HCT116 (cell line): ENCODE measurements at regions not wholly inside any gene's neighbourhood (a gene's known extent, or its start where the extent isn't known, plus 50 kb on each side); places are given as distances from the start of the nearest gene placed in this dataset.

Experiments used
- ATAC-seq: fragments of 200-7000 bp; cut with Tn5 transposase; 2 replicates; pipeline ENCODE4 v1.9.1; 2020; ENCODE audit warnings: mild to moderate bottlenecking, moderate library complexity
- BruUV-seq: library from RNA; stranded (reverse); fragments of 400-500 nt; replicated peaks from 2 replicates; lab custom pipeline; 2021; lab: Mats Ljungman, UMichigan
- CTCF ChIA-PET: fragments of 300-600 bp; sonication (Branson Sonifier 250); formaldehyde crosslinking; loops from one replicate; lab custom pipeline; 2021; ENCODE audit warnings: antibody characterized with exemption; lab: Charles Lee
- POLR2A ChIA-PET: fragments of 300-600, 350-600 bp; sonication (Branson Sonifier 250); formaldehyde crosslinking; loops from one replicate; lab custom pipeline; 2021; ENCODE audit warnings: antibody characterized with exemption; lab: Charles Lee
- RAD21 ChIA-PET, 2 experiments: fragments of 300-600 bp; sonication (Branson Sonifier 250); formaldehyde crosslinking; loops; one replicate each; lab custom pipeline; 2023; ENCODE audit warnings: low total read pairs in 2 of 2; ENCODE audit not compliant: uncharacterized antibody in 2 of 2, unreplicated experiment in 2 of 2, low non-redundant PET in 1 of 2; lab: Charles Lee
- DNase-seq: peaks from one replicate; pipeline ENCODE4 v3.0.0-alpha.2; 2010; ENCODE audit warnings: low read depth, low spot score
- H2AFZ ChIP-seq: fragments of 200-600 bp; shearing (Covaris generic), sonication (generic); 2 replicates; pipeline ENCODE4 v1.6.1; 2017; ENCODE audit warnings: low read depth, mixed run types, mixed read lengths, antibody characterized with exemption, low read length; ENCODE audit not compliant: poor library complexity, severe bottlenecking
- H3K27ac ChIP-seq: 2 replicates; pipeline ENCODE4 v1.5.1; 2012; ENCODE audit warnings: low read depth, low read length
- H3K27me3 ChIP-seq: fragments of 200-600 bp; sonication (generic); 2 replicates; pipeline ENCODE4 v1.6.1; 2016; ENCODE audit warnings: mixed run types, low read length, mixed read lengths; ENCODE audit not compliant: insufficient read depth
- H3K36me3 ChIP-seq, 2 experiments: fragments of 200-500 bp in 1 of 2; fragments of 200-600 bp in 1 of 2; sonication (Bioruptor generic) in 1 of 2; sonication (generic) in 1 of 2; 2 replicates each; pipeline versions ENCODE4 v1.5.1 to v1.6.1; 2014 to 2016; ENCODE audit warnings: low read length in 2 of 2, inconsistent platforms in 1 of 2, mixed read lengths in 1 of 2, mixed run types in 1 of 2; ENCODE audit not compliant: insufficient read depth in 2 of 2, control insufficient read depth in 1 of 2
- H3K4me1 ChIP-seq, 2 experiments: fragments of 200-600 bp in 1 of 2; sonication (generic) in 1 of 2; 2 replicates each; pipeline versions ENCODE4 v1.5.1 to v1.6.1; 2012 to 2017; ENCODE audit warnings: low read length in 2 of 2, inconsistent platforms in 1 of 2, mild to moderate bottlenecking in 1 of 2, mixed read lengths in 1 of 2, mixed run types in 1 of 2, moderate library complexity in 1 of 2; ENCODE audit not compliant: insufficient read depth in 2 of 2, control insufficient read depth in 1 of 2
- H3K4me2 ChIP-seq: fragments of 200-600 bp; sonication (generic); 2 replicates; pipeline ENCODE4 v1.6.1; 2017; ENCODE audit warnings: mixed run types, low read length, mixed read lengths
- H3K4me3 ChIP-seq, 2 experiments: fragments of 200-600 bp in 1 of 2; sonication (generic) in 1 of 2; replicated peaks in 1 of 2; 2 replicates each; pipeline ENCODE4 v1.5.1; 2011 to 2016; ENCODE audit warnings: low read length in 2 of 2, control low read depth in 1 of 2, low read depth in 1 of 2, mild to moderate bottlenecking in 1 of 2, mixed read lengths in 1 of 2, mixed run types in 1 of 2
- H3K79me2 ChIP-seq: fragments of 200-600 bp; sonication (generic); 2 replicates; pipeline ENCODE4 v1.6.1; 2017; ENCODE audit warnings: mild to moderate bottlenecking, mixed run types, low read length, moderate library complexity, mixed read lengths; ENCODE audit not compliant: insufficient read depth
- H3K9ac ChIP-seq: fragments of 200-600 bp; sonication (generic); 2 replicates; pipeline ENCODE4 v1.6.1; 2016; ENCODE audit warnings: low read length, mixed read lengths
- H3K9me2 ChIP-seq: fragments of 200-600 bp; sonication (generic), shearing (Covaris generic); 2 replicates; pipeline ENCODE4 v1.6.1; 2017; ENCODE audit warnings: mixed run types, mild to moderate bottlenecking, moderate library complexity; ENCODE audit not compliant: insufficient read depth
- H3K9me3 ChIP-seq, 2 experiments: fragments of 200-500 bp in 1 of 2; fragments of 200-600 bp in 1 of 2; sonication (Bioruptor generic) in 1 of 2; sonication (generic) in 1 of 2; 2 replicates each; pipeline ENCODE4 v1.6.1; 2014 to 2017; ENCODE audit warnings: low read length in 2 of 2, mixed read lengths in 2 of 2, inconsistent platforms in 1 of 2, low read depth in 1 of 2, mild to moderate bottlenecking in 1 of 2, mixed run types in 1 of 2, moderate library complexity in 1 of 2; ENCODE audit not compliant: control insufficient read depth in 1 of 2, insufficient read depth in 1 of 2
- H4K20me1 ChIP-seq: fragments of 200-600 bp; sonication (generic), shearing (Covaris generic); 2 replicates; pipeline ENCODE4 v1.6.1; 2017; ENCODE audit warnings: mixed run types, mild to moderate bottlenecking, moderate library complexity; ENCODE audit not compliant: insufficient read depth
- ATF3 ChIP-seq: IDR thresholded peaks from 2 replicates; pipeline ENCODE4 v1.6.1; 2012
- CEBPB ChIP-seq: IDR thresholded peaks from 2 replicates; pipeline ENCODE4 v1.6.1; 2012; ENCODE audit warnings: low read depth
- EZH2 ChIP-seq: fragments of 200-600 bp; sonication (generic); IDR thresholded peaks from 2 replicates; pipeline ENCODE4 v1.6.1; 2017; ENCODE audit warnings: antibody characterized with exemption, mixed run types
- FOSL1 ChIP-seq: IDR thresholded peaks from 2 replicates; pipeline ENCODE4 v1.6.1; 2012; ENCODE audit warnings: low read depth
- JUND ChIP-seq: IDR thresholded peaks from 2 replicates; pipeline ENCODE4 v1.6.1; 2012
- MAX ChIP-seq: IDR thresholded peaks from 2 replicates; pipeline ENCODE4 v1.6.1; 2012
- POLR2A ChIP-seq: IDR thresholded peaks from 2 replicates; pipeline ENCODE4 v1.7.0; 2011; ENCODE audit warnings: borderline replicate concordance; ENCODE audit not compliant: insufficient read depth, insufficient read length; ENCODE audit errors: extremely low read depth
- POLR2AphosphoS5 ChIP-seq: IDR thresholded peaks from 2 replicates; pipeline ENCODE4 v1.6.1; 2011; ENCODE audit warnings: mild to moderate bottlenecking, low read depth, low read length, moderate library complexity
- RAD21 ChIP-seq: IDR thresholded peaks from 2 replicates; pipeline ENCODE4 v1.6.1; 2012; ENCODE audit warnings: low read depth, mild to moderate bottlenecking
- REST ChIP-seq: IDR thresholded peaks from 2 replicates; pipeline ENCODE4 v1.6.1; 2012; ENCODE audit warnings: low read depth
- SIN3A ChIP-seq: IDR thresholded peaks from 2 replicates; pipeline ENCODE4 v1.6.1; 2012; ENCODE audit warnings: low read depth
- SP1 ChIP-seq: IDR thresholded peaks from 2 replicates; pipeline ENCODE4 v1.6.1; 2012; ENCODE audit warnings: low read depth
- SRF ChIP-seq: IDR thresholded peaks from 2 replicates; pipeline ENCODE4 v1.6.1; 2012; ENCODE audit warnings: low read depth
- TCF7L2 ChIP-seq: IDR thresholded peaks from 2 replicates; pipeline ENCODE4 v1.7.0; 2011; ENCODE audit warnings: borderline replicate concordance, inconsistent platforms; ENCODE audit not compliant: insufficient read depth, insufficient read length; ENCODE audit errors: extremely low read depth
- YY1 ChIP-seq: IDR thresholded peaks from 2 replicates; pipeline ENCODE4 v1.6.1; 2011; ENCODE audit warnings: low read length, low read depth, moderate library complexity, mild to moderate bottlenecking; ENCODE audit not compliant: insufficient replicate concordance; ENCODE audit errors: extremely low read depth
- ZBTB33 ChIP-seq: IDR thresholded peaks from 2 replicates; pipeline ENCODE4 v1.6.1; 2011; ENCODE audit warnings: mild to moderate bottlenecking, low read length, moderate library complexity; ENCODE audit not compliant: insufficient replicate concordance; ENCODE audit errors: extremely low read depth
- ZFX ChIP-seq: fragments of 450-650 bp; IDR thresholded peaks from 2 replicates; pipeline ENCODE4 v1.6.1; 2017
- ZNF274 ChIP-seq: fragments of 200-500 bp; sonication (Bioruptor generic); IDR thresholded peaks from 2 replicates; pipeline ENCODE4 v1.6.1; 2014; ENCODE audit warnings: mild to moderate bottlenecking, low read depth, low read length, inconsistent platforms
- intact Hi-C: fragments of 100-400 bp; cut with micrococcal nuclease; formaldehyde crosslinking; loops from 2 replicates; pipeline ENCODE4 v1.10.0; 2022

- Histone ChIP-seq H3K79me2 (no peaks in the 10 kb centered on the region), H3K4me2 (no peak overlapping the region), H2AFZ (no peak overlapping the region), H4K20me1 (no peaks in the 10 kb centered on the region), H3K9me2 (no peaks in the 10 kb centered on the region), H3K4me3 (no peak overlapping the region), H3K27ac (no peak overlapping the region), H3K4me1 (no peaks in the 10 kb centered on the region), H3K36me3 (no peaks in the 10 kb centered on the region), H3K9ac (no peak overlapping the region), H3K9me3 (peaks cover 0 to 15% of the 10 kb centered on the region in 2 experiments; a peak in 3 of 4 replicates), H3K27me3 (no peaks in the 10 kb centered on the region)
- ATAC-seq: no peak
- ChIA-PET POLR2A (no interaction called here), CTCF (no interaction called here), RAD21 (no interaction called here)
- no peak for DNase-seq
- BruUV-seq: no TSS peak
- TF ChIP-seq SIN3A (no peak), TCF7L2 (no peak), ZBTB33 (no peak), CEBPB (no peak), YY1 (no peak), POLR2A (no peak), RAD21 (no peak), REST (no peak), FOSL1 (no peak; the same call in 1 of the 2 replicates), ZFX (no peak), MAX (no peak), POLR2AphosphoS5 (no peak), ATF3 (no peak), ZNF274 (no peak), SP1 (no peak), EZH2 (no peak), SRF (no peak), JUND (no peak)
- intact Hi-C loops: no loop called here
Measured at GRCh38 chr21:15365751-15366392, 301.1 kb upstream of the NRIP1 start.
